ENCODE measurements at regions not wholly inside any gene's neighbourhood (a gene's known extent, or its start where the extent isn't known, plus 50 kb on each side); places are given as distances from the start of the nearest gene placed in this dataset.

DNA sequence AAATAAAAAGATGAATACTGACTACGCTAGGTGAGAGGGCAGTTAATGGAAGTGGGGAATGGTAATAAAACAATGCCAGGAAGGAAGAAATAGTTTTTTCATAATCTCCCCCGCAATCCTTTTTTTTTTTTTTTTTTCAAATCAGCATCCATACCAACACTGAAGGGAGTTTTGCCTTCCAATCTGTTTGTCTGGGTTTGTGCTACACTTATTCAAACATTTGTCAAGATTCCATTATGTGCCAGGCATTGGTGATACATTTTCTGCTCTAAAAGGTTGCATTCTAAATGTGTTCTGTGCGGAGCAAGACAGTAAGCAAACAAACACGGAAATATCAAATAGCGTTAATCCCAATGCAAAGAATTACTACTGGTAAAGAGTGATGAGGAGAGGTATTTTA, 437.9 kb upstream of the BOD1L1 start:
- Histone ChIP-seq H3K36me3 (ENCODE audit: control insufficient read depth, insufficient read depth, low read length) (no peaks in the 10 kb centered on the region), H3K4me3 (ENCODE audit: low read depth, low read length) (no peak overlapping the region), H3K9me3 (ENCODE audit: control insufficient read depth in 2 of 2, low read length in 2 of 2) (no peaks in the 10 kb centered on the region), H3K27ac (ENCODE audit: insufficient read depth, low read length, poor library complexity, severe bottlenecking) (no peak overlapping the region), H3K4me1 (ENCODE audit: control insufficient read depth, insufficient read depth, low read length, poor library complexity, severe bottlenecking) (no peaks in the 10 kb centered on the region), H3K27me3 (ENCODE audit: control insufficient read depth, insufficient read depth, low read length) (no peaks in the 10 kb centered on the region)
- ATAC-seq (ENCODE audit: low read depth in 2 of 2) = no peak
- Mint-ChIP-seq H3K27me3 (no peaks in the 10 kb centered on the region), H3K4me1 (no peaks in the 10 kb centered on the region), H3K27ac (no peak overlapping the region), H3K36me3 (no peaks in the 10 kb centered on the region), H3K4me3 (no peak overlapping the region), H3K9me3 (peaks cover 0 to 10% (median 2%) of the 10 kb centered on the region in 7 donors)
- no peak for DNase-seq

DNA sequence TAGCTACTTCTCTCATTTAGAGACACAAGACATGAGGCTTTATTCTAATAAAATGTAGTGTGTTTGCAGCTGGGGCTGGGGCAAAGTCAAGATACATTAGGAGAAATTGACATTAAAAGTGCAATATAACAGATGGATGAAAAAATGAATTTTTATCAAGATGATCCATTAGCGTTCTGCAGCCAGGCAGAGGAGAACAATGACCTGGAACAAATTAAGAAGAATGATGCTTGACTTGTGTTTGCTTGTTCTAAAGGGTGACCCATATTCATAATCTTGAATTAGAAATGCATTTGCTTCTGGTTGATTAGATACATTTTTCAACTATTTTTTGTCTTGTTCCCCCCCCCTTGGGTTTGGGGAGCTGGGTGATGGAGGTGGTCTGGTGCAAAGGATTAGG, 439.5 kb upstream of the BOD1L1 start:
- peaks cover 3 to 10% of the 10 kb centered on the region in 2 experiments for H3K9me3 ChIP-seq (ENCODE audit: control insufficient read depth in 2 of 2, low read length in 2 of 2)
- peaks cover 1 to 10% (median 4%) of the 10 kb centered on the region in 7 donors for H3K9me3 Mint-ChIP-seq
- no peaks in the 10 kb centered on the region for H3K36me3 ChIP-seq (ENCODE audit: control insufficient read depth, insufficient read depth, low read length)
- H3K27me3 ChIP-seq (ENCODE audit: control insufficient read depth, insufficient read depth, low read length) = no peaks in the 10 kb centered on the region
- H3K4me1 ChIP-seq (ENCODE audit: control insufficient read depth, insufficient read depth, low read length, poor library complexity, severe bottlenecking) = no peaks in the 10 kb centered on the region
- no peak overlapping the region for H3K27ac ChIP-seq (ENCODE audit: insufficient read depth, low read length, poor library complexity, severe bottlenecking)
- H3K27me3 Mint-ChIP-seq = no peaks in the 10 kb centered on the region
- DNase-seq (no peak), ATAC-seq (ENCODE audit: low read depth in 2 of 2) (no peak)
- no peaks in the 10 kb centered on the region for H3K4me1 Mint-ChIP-seq
- no peak overlapping the region for H3K27ac Mint-ChIP-seq
- no peak overlapping the region for H3K4me3 ChIP-seq (ENCODE audit: low read depth, low read length)
- H3K36me3 Mint-ChIP-seq = no peaks in the 10 kb centered on the region
- no peak overlapping the region for H3K4me3 Mint-ChIP-seq

DNA sequence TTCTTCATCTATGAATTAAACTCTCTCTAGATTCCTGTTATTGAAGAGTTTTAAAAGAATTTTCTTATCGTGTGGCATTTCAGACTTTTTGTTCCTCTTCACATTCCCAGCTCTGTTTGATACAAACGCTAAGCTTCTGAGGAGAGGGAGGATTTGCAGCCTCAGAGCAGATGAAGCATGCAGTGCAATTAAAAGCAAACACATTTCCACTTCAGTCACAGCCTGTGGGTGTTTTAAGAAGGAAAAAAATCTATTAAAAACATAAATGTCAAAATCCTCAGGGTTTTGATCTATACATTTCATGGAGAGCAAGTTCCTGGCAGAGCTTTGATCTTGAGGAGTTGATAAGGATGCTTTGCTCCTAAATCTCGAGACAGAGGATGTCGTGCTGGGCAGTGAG, 442.4 kb upstream of the BOD1L1 start:
- Mint-ChIP-seq H3K27me3 (no peaks in the 10 kb centered on the region), H3K4me3 (no peak overlapping the region)

DNA sequence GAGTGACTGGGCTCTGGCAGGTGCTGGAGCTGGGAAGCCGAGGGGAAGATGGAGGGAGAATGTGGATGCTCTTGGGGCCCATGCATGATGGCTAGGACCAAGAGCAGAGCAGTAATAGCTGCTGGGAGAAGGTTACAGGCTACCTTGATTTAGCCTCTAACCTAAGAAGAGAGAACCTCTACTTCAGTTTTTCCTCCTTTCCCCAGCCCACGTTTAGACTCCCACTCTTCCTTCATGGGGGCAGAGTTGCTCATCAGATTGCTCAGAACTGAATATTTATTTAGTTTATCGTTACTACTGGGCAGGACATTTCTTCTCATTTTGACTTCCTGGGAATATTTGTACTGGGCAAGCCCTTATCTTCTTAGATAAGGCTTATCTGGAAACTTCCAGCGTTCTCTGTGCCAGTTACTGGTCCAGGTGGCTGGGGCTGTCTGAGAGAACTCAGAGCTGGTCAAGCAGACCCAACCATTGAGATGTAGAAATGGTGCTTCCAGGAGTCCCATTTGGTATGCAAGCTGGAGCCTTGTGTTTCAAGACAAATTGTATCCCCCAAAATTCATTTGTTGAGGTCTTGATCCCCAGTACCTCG, 442.9 kb upstream of the BOD1L1 start:
- peaks cover 6 to 31% (median 15%) of the 10 kb centered on the region in 7 donors for H3K9me3 Mint-ChIP-seq
- H3K27me3 ChIP-seq (ENCODE audit: control insufficient read depth, insufficient read depth, low read length) = no peaks in the 10 kb centered on the region
- H3K4me3 ChIP-seq (ENCODE audit: low read depth, low read length) = no peak overlapping the region
- no peak for DNase-seq
- H3K9me3 ChIP-seq (ENCODE audit: control insufficient read depth in 2 of 2, low read length in 2 of 2) = peaks cover 17 to 27% of the 10 kb centered on the region in 2 experiments
- H3K27me3 Mint-ChIP-seq = no peaks in the 10 kb centered on the region
- no peaks in the 10 kb centered on the region for H3K36me3 ChIP-seq (ENCODE audit: control insufficient read depth, insufficient read depth, low read length)
- ATAC-seq (ENCODE audit: low read depth in 2 of 2) = no peak
- H3K4me1 ChIP-seq (ENCODE audit: control insufficient read depth, insufficient read depth, low read length, poor library complexity, severe bottlenecking) = no peaks in the 10 kb centered on the region
- no peaks in the 10 kb centered on the region for H3K4me1 Mint-ChIP-seq
- no peak overlapping the region for H3K4me3 Mint-ChIP-seq
- H3K27ac Mint-ChIP-seq = no peak overlapping the region
- H3K36me3 Mint-ChIP-seq = no peaks in the 10 kb centered on the region
- H3K27ac ChIP-seq (ENCODE audit: insufficient read depth, low read length, poor library complexity, severe bottlenecking) = no peak overlapping the region

More for the DNA sequence above, 442.4 kb upstream of the BOD1L1 start:
- Mint-ChIP-seq H3K9me3 (peaks cover 3 to 26% (median 13%) of the 10 kb centered on the region in 7 donors), H3K4me1 (no peaks in the 10 kb centered on the region), H3K27ac (no peak overlapping the region), H3K36me3 (no peaks in the 10 kb centered on the region)
- Histone ChIP-seq H3K27ac (ENCODE audit: insufficient read depth, low read length, poor library complexity, severe bottlenecking) (no peak overlapping the region), H3K36me3 (ENCODE audit: control insufficient read depth, insufficient read depth, low read length) (no peaks in the 10 kb centered on the region), H3K4me1 (ENCODE audit: control insufficient read depth, insufficient read depth, low read length, poor library complexity, severe bottlenecking) (no peaks in the 10 kb centered on the region), H3K27me3 (ENCODE audit: control insufficient read depth, insufficient read depth, low read length) (no peaks in the 10 kb centered on the region), H3K4me3 (ENCODE audit: low read depth, low read length) (no peak overlapping the region), H3K9me3 (ENCODE audit: control insufficient read depth in 2 of 2, low read length in 2 of 2) (peaks cover 17 to 27% of the 10 kb centered on the region in 2 experiments)
- DNase-seq = no peak
- ATAC-seq (ENCODE audit: low read depth in 2 of 2) = no peak

DNA sequence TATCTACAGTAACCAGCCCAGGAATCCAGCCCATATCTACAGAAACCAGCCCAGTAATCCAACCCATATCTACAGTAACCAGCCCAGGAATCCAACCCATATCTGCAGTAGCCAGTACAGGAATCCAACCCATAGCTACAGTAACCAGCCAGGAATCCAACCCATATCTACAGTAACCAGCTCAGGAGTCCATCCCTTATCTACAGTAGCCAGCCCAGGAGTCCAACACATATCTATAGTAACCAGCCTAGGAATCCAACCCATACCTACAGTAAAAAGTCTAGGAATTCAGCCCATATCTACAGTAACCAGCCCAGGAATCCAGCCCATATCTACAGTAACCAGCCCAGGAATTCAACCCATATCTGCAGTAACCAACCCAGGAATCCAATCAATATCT, 445.0 kb upstream of the BOD1L1 start:
- Mint-ChIP-seq H3K4me1 (no peaks in the 10 kb centered on the region), H3K27ac (no peak overlapping the region), H3K9me3 (peaks cover 5 to 39% (median 16%) of the 10 kb centered on the region in 7 donors), H3K36me3 (no peaks in the 10 kb centered on the region), H3K27me3 (no peaks in the 10 kb centered on the region), H3K4me3 (no peak overlapping the region)
- Histone ChIP-seq H3K9me3 (ENCODE audit: control insufficient read depth in 2 of 2, low read length in 2 of 2) (peaks cover 17 to 27% of the 10 kb centered on the region in 2 experiments), H3K4me3 (ENCODE audit: low read depth, low read length) (no peak overlapping the region), H3K27me3 (ENCODE audit: control insufficient read depth, insufficient read depth, low read length) (no peaks in the 10 kb centered on the region), H3K27ac (ENCODE audit: insufficient read depth, low read length, poor library complexity, severe bottlenecking) (no peak overlapping the region), H3K4me1 (ENCODE audit: control insufficient read depth, insufficient read depth, low read length, poor library complexity, severe bottlenecking) (no peaks in the 10 kb centered on the region), H3K36me3 (ENCODE audit: control insufficient read depth, insufficient read depth, low read length) (no peaks in the 10 kb centered on the region)
- DNase-seq = no peak
- ATAC-seq (ENCODE audit: low read depth in 2 of 2) = no peak

DNA sequence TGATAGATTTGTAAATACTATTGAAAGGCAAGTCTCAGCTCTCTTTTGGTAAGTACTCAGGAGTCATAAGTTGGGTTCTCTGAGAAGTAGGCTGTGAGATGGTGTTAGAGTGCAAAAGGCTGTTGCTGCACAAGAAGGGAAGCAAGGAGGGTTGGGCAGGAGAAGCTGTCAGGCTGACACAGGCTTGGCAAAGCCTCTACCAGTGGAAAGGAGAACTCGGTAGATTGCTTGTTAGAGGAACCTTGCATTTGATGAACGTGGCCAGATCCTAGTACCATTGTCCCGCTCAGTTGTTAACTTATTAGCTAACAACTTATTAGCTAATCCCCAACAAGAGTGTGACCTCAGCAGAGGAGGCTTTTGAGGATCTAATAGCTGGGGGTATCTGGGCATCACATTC, 449.3 kb upstream of the BOD1L1 start:
- Histone ChIP-seq H3K36me3 (ENCODE audit: control insufficient read depth, insufficient read depth, low read length) (no peaks in the 10 kb centered on the region), H3K4me3 (ENCODE audit: low read depth, low read length) (no peak overlapping the region), H3K27ac (ENCODE audit: insufficient read depth, low read length, poor library complexity, severe bottlenecking) (no peak overlapping the region), H3K9me3 (ENCODE audit: control insufficient read depth in 2 of 2, low read length in 2 of 2) (peaks cover 16 to 19% of the 10 kb centered on the region in 2 experiments), H3K4me1 (ENCODE audit: control insufficient read depth, insufficient read depth, low read length, poor library complexity, severe bottlenecking) (no peaks in the 10 kb centered on the region), H3K27me3 (ENCODE audit: control insufficient read depth, insufficient read depth, low read length) (no peaks in the 10 kb centered on the region)
- ATAC-seq (ENCODE audit: low read depth in 2 of 2) (no peak), DNase-seq (no peak)
- Mint-ChIP-seq H3K4me3 (no peak overlapping the region), H3K36me3 (no peaks in the 10 kb centered on the region), H3K9me3 (peaks cover 5 to 32% (median 13%) of the 10 kb centered on the region in 7 donors), H3K27ac (no peak overlapping the region), H3K27me3 (no peaks in the 10 kb centered on the region), H3K4me1 (no peaks in the 10 kb centered on the region)

DNA sequence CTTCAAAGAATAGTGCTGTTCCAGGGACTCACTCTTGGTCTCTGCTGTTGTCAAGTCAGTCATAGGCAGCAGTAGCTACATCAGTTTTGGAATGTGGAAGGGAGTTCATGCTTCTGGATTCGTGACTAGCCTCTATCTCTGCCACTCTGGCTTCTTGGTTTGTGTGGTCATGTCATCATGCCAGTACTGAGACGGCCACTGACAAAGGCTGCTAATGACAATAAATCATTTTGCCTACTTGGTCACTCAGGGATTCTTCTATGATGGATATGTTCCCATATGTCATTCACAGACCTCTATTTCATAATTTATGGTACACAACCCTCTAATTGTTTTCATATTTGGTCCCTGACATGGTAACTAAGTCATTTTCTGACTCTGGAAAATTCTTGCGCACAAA, 450.8 kb upstream of the BOD1L1 start:
- H3K4me3 ChIP-seq (ENCODE audit: low read depth, low read length) = no peak overlapping the region
- Mint-ChIP-seq H3K9me3 (peaks cover 0 to 23% (median 7%) of the 10 kb centered on the region in 7 donors), H3K27ac (no peak overlapping the region)

DNA sequence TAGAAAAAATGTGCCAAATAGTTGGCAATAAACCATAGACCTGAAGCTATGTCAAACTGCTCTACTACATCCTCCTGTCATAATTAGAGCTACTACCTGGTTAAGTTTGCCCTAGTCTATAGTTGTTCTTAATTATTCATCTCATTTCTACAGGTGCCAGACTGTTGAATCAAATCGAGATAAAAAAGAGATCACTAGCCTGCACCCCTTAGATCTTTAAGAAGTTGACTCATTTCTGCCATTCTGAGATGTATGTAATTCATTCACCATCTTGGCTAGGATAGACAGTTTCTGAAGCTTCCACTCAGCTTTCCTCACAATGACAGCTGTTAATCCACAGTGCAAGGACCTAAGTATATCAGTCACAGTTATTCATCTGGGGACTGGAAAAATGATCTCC, 452.1 kb upstream of the BOD1L1 start:
- ATAC-seq (ENCODE audit: low read depth in 2 of 2) (no peak), DNase-seq (no peak)
- Mint-ChIP-seq H3K27me3 (no peaks in the 10 kb centered on the region), H3K36me3 (no peaks in the 10 kb centered on the region), H3K9me3 (peaks cover 0 to 19% (median 5%) of the 10 kb centered on the region in 7 donors), H3K4me3 (no peak overlapping the region), H3K4me1 (no peaks in the 10 kb centered on the region), H3K27ac (no peak overlapping the region)
- Histone ChIP-seq H3K36me3 (ENCODE audit: control insufficient read depth, insufficient read depth, low read length) (no peaks in the 10 kb centered on the region), H3K27ac (ENCODE audit: insufficient read depth, low read length, poor library complexity, severe bottlenecking) (no peak overlapping the region), H3K4me3 (ENCODE audit: low read depth, low read length) (no peak overlapping the region), H3K27me3 (ENCODE audit: control insufficient read depth, insufficient read depth, low read length) (no peaks in the 10 kb centered on the region), H3K9me3 (ENCODE audit: control insufficient read depth in 2 of 2, low read length in 2 of 2) (no peaks in the 10 kb centered on the region), H3K4me1 (ENCODE audit: control insufficient read depth, insufficient read depth, low read length, poor library complexity, severe bottlenecking) (no peaks in the 10 kb centered on the region)

More for the DNA sequence above, 450.8 kb upstream of the BOD1L1 start:
- Mint-ChIP-seq H3K4me1 (no peaks in the 10 kb centered on the region), H3K36me3 (no peaks in the 10 kb centered on the region), H3K4me3 (no peak overlapping the region), H3K27me3 (no peaks in the 10 kb centered on the region)
- DNase-seq (no peak), ATAC-seq (ENCODE audit: low read depth in 2 of 2) (no peak)
- Histone ChIP-seq H3K27me3 (ENCODE audit: control insufficient read depth, insufficient read depth, low read length) (no peaks in the 10 kb centered on the region), H3K27ac (ENCODE audit: insufficient read depth, low read length, poor library complexity, severe bottlenecking) (no peak overlapping the region), H3K9me3 (ENCODE audit: control insufficient read depth in 2 of 2, low read length in 2 of 2) (peaks cover 2 to 3% of the 10 kb centered on the region in 2 experiments), H3K4me1 (ENCODE audit: control insufficient read depth, insufficient read depth, low read length, poor library complexity, severe bottlenecking) (no peaks in the 10 kb centered on the region), H3K36me3 (ENCODE audit: control insufficient read depth, insufficient read depth, low read length) (no peaks in the 10 kb centered on the region)

All from CD4-positive, CD25-positive, alpha-beta regulatory T cell (primary cell).